ENCODE measurements at regions not wholly inside any gene's neighbourhood (a gene's known extent, or its start where the extent isn't known, plus 50 kb on each side); places are given as distances from the start of the nearest gene placed in this dataset.
"Not testable (repeated sequence)": the region's sequence is repeated elsewhere in the genome, so short reads cannot be mapped to it uniquely, and the experiment has no call there.

- DNase-seq (ENCODE audit: low spot score), result no peak
These were observed 911.1 kb downstream of the KCNT2 start for GRCh38 chr1:195697130-195697529.

GRCh38 chr1:195686764-195687163 lies 921.5 kb downstream of the KCNT2 start:
- DNase-seq (ENCODE audit: low spot score), result no peak

GRCh38 chr1:195664628-195665027 lies 943.6 kb downstream of the KCNT2 start:
- DNase-seq (ENCODE audit: low spot score), result no peak

GRCh38 chr1:195663549-195664280 lies 944.5 kb downstream of the KCNT2 start:
- DNase-seq (ENCODE audit: low spot score), result no peak

GRCh38 chr1:195656780-195657179 lies 951.5 kb downstream of the KCNT2 start:
- no peak for DNase-seq (ENCODE audit: low spot score)

- not testable (repeated sequence) for DNase-seq (ENCODE audit: low spot score)
These were observed 959.4 kb downstream of the KCNT2 start for GRCh38 chr1:195648875-195649274.

- no peak for DNase-seq (ENCODE audit: low spot score)
These were observed 970.7 kb downstream of the KCNT2 start for GRCh38 chr1:195637539-195637938.

- DNase-seq (ENCODE audit: low spot score), result no peak
These were observed 990.0 kb downstream of the KCNT2 start for GRCh38 chr1:195618287-195618686.

GRCh38 chr1:195617106-195617505 lies 991.1 kb downstream of the KCNT2 start:
- DNase-seq (ENCODE audit: low spot score), result no peak

GRCh38 chr1:195608883-195609282 lies 999.4 kb downstream of the KCNT2 start:
- no peak for DNase-seq (ENCODE audit: low spot score)

- DNase-seq (ENCODE audit: low spot score), result no peak
These were observed 1001.8 kb downstream of the KCNT2 start for GRCh38 chr1:195606483-195606882.

- DNase-seq (ENCODE audit: low spot score), result no peak
These were observed 1004.0 kb downstream of the KCNT2 start for GRCh38 chr1:195604287-195604686.

- no peak for DNase-seq (ENCODE audit: low spot score)
These were observed 1010.3 kb downstream of the KCNT2 start for GRCh38 chr1:195597891-195598290.

- no peak for DNase-seq (ENCODE audit: low spot score)
These were observed 1013.5 kb downstream of the KCNT2 start for GRCh38 chr1:195594773-195595172.

- no peak for DNase-seq (ENCODE audit: low spot score)
These were observed 1013.9 kb downstream of the KCNT2 start for GRCh38 chr1:195594322-195594721.

GRCh38 chr1:195591917-195592672 lies 1016.1 kb downstream of the KCNT2 start:
- DNase-seq (ENCODE audit: low spot score), result no peak

GRCh38 chr1:195590649-195591048 lies 1017.6 kb downstream of the KCNT2 start:
- no peak for DNase-seq (ENCODE audit: low spot score)

- DNase-seq (ENCODE audit: low spot score), result no peak
These were observed 1023.2 kb downstream of the KCNT2 start for GRCh38 chr1:195584870-195585624.

- no peak for DNase-seq (ENCODE audit: low spot score)
These were observed 1027.3 kb downstream of the KCNT2 start for GRCh38 chr1:195580988-195581387.

GRCh38 chr1:195577748-195578147 lies 1030.5 kb downstream of the KCNT2 start:
- no peak for DNase-seq (ENCODE audit: low spot score)

- no peak for DNase-seq (ENCODE audit: low spot score)
These were observed 1031.6 kb downstream of the KCNT2 start for GRCh38 chr1:195576641-195577040.

GRCh38 chr1:195574511-195574910 lies 1033.7 kb downstream of the KCNT2 start:
- no peak for DNase-seq (ENCODE audit: low spot score)

- no peak for DNase-seq (ENCODE audit: low spot score)
These were observed 1038.3 kb downstream of the KCNT2 start for GRCh38 chr1:195569934-195570333.

Data from left forelimb (tissue), 1 donor.